HEK293 (cell line): ENCODE measurements at regions not wholly inside any gene's neighbourhood (a gene's known extent, or its start where the extent isn't known, plus 50 kb on each side); places are given as distances from the start of the nearest gene placed in this dataset.

Experiments used
- CTCF ChIA-PET: fragments of 350-600 bp; formaldehyde crosslinking; extraction: SDS; loops from one replicate; lab custom pipeline; 2021; ENCODE audit warnings: antibody characterized with exemption; lab: Yijun Ruan, JAX
- POLR2A ChIA-PET: fragments of 300-600 bp; formaldehyde crosslinking; extraction: SDS; loops from one replicate; lab custom pipeline; 2020; ENCODE audit warnings: antibody characterized with exemption, inconsistent platforms; lab: Yijun Ruan, JAX
- H3K27ac ChIP-seq: fragments of 200-500 bp; sonication (Bioruptor generic); 2 replicates; pipeline ENCODE4 v1.5.1; 2014; ENCODE audit warnings: low read depth, low read length, control low read depth, inconsistent platforms; ENCODE audit errors: extremely low read depth
- H3K36me3 ChIP-seq, 2 experiments: fragments of 200-500 bp in 1 of 2; sonication (Bioruptor generic) in 1 of 2; 1 replicate in 1 of 2; 2 replicates in 1 of 2; pipeline ENCODE4 v1.5.1; 2014 to 2017; ENCODE audit warnings: inconsistent platforms in 2 of 2, low read length in 2 of 2; ENCODE audit not compliant: control insufficient read depth in 2 of 2, insufficient read depth in 1 of 2
- H3K4me1 ChIP-seq: fragments of 200-500 bp; sonication (Bioruptor generic); 2 replicates; pipeline ENCODE4 v1.5.1; 2014; ENCODE audit warnings: mild to moderate bottlenecking, low read length, inconsistent platforms; ENCODE audit not compliant: control insufficient read depth, insufficient read depth
- H3K4me3 ChIP-seq: 2 replicates; pipeline ENCODE4 v1.5.1; 2011; ENCODE audit warnings: low read depth, mild to moderate bottlenecking, control low read depth, low read length, moderate library complexity
- H3K9me3 ChIP-seq: fragments of 200-500 bp; sonication (Bioruptor generic); 2 replicates; pipeline ENCODE4 v1.5.1; 2014; ENCODE audit warnings: low read depth, low read length, inconsistent platforms; ENCODE audit not compliant: control insufficient read depth, insufficient read depth
- CTCF ChIP-seq: fragments of 450-650 bp; formaldehyde crosslinking; IDR thresholded peaks from 2 replicates; pipeline ENCODE4 v1.5.1; 2016; ENCODE audit warnings: missing biosample characterization, missing genetic modification characterization
- KLF10 ChIP-seq: fragments of 450-650 bp; IDR thresholded peaks from 2 replicates; pipeline ENCODE4 v1.5.1; 2018; ENCODE audit warnings: missing biosample characterization, mild to moderate bottlenecking, missing genetic modification characterization
- MYNN ChIP-seq: fragments of 450-650 bp; formaldehyde crosslinking; IDR thresholded peaks from 2 replicates; pipeline ENCODE4 v1.5.1; 2016; ENCODE audit warnings: missing biosample characterization, missing genetic modification characterization, borderline replicate concordance
- PATZ1 ChIP-seq: fragments of 450-650 bp; formaldehyde crosslinking; IDR thresholded peaks from 2 replicates; pipeline ENCODE4 v1.5.1; 2016; ENCODE audit warnings: missing biosample characterization, missing genetic modification characterization
- SP7 ChIP-seq: fragments of 450-650 bp; formaldehyde crosslinking; IDR thresholded peaks from 2 replicates; pipeline ENCODE4 v1.5.1; 2016; ENCODE audit warnings: missing biosample characterization, missing genetic modification characterization
- TSHZ1 ChIP-seq: fragments of 450-650 bp; formaldehyde crosslinking; IDR thresholded peaks from 2 replicates; pipeline ENCODE4 v1.5.1; 2016; ENCODE audit warnings: missing biosample characterization, missing genetic modification characterization, borderline replicate concordance
- ZBTB17 ChIP-seq: fragments of 450-650 bp; formaldehyde crosslinking; IDR thresholded peaks from 2 replicates; pipeline ENCODE4 v1.5.1; 2016; ENCODE audit warnings: missing biosample characterization, missing genetic modification characterization
- ZEB2 ChIP-seq: fragments of 450-650 bp; formaldehyde crosslinking; IDR thresholded peaks from 2 replicates; pipeline ENCODE4 v1.5.1; 2016; ENCODE audit warnings: missing biosample characterization, missing genetic modification characterization
- ZNF221 ChIP-seq: fragments of 450-650 bp; formaldehyde crosslinking; IDR thresholded peaks from 2 replicates; pipeline ENCODE4 v1.5.1; 2017; ENCODE audit warnings: missing biosample characterization, missing genetic modification characterization, borderline replicate concordance
- ZNF324 ChIP-seq: fragments of 450-650 bp; formaldehyde crosslinking; IDR thresholded peaks from 2 replicates; pipeline ENCODE4 v1.5.1; 2016; ENCODE audit warnings: missing biosample characterization, missing genetic modification characterization
- ZNF362 ChIP-seq: fragments of 450-650 bp; formaldehyde crosslinking; IDR thresholded peaks from 2 replicates; pipeline ENCODE4 v1.5.1; 2016; ENCODE audit warnings: missing biosample characterization, missing genetic modification characterization
- ZNF366 ChIP-seq: fragments of 450-650 bp; formaldehyde crosslinking; conservative IDR thresholded peaks from 2 replicates; pipeline ENCODE4 v1.5.1; 2016; ENCODE audit warnings: missing biosample characterization, missing genetic modification characterization
- ZNF416 ChIP-seq: fragments of 450-650 bp; formaldehyde crosslinking; IDR thresholded peaks from 2 replicates; pipeline ENCODE4 v1.5.1; 2016; ENCODE audit warnings: missing biosample characterization, missing genetic modification characterization
- ZNF501 ChIP-seq: fragments of 450-650 bp; formaldehyde crosslinking; IDR thresholded peaks from 2 replicates; pipeline ENCODE4 v1.5.1; 2016; ENCODE audit warnings: missing biosample characterization, missing genetic modification characterization
- ZNF513 ChIP-seq: fragments of 450-650 bp; IDR thresholded peaks from 2 replicates; pipeline ENCODE4 v1.5.1; 2018; ENCODE audit warnings: missing biosample characterization, missing genetic modification characterization
- ZNF596 ChIP-seq: fragments of 450-650 bp; IDR thresholded peaks from 2 replicates; pipeline ENCODE4 v1.5.0; 2018; ENCODE audit warnings: missing biosample characterization, mild to moderate bottlenecking, missing genetic modification characterization, moderate library complexity
- ZNF654 ChIP-seq: fragments of 450-650 bp; formaldehyde crosslinking; IDR thresholded peaks from 2 replicates; pipeline ENCODE4 v1.5.1; 2016; ENCODE audit warnings: low read depth, missing biosample characterization, missing genetic modification characterization
- ZNF660 ChIP-seq: fragments of 450-650 bp; IDR thresholded peaks from 2 replicates; pipeline ENCODE4 v1.5.1; 2018; ENCODE audit warnings: missing biosample characterization, mild to moderate bottlenecking, missing genetic modification characterization
- ZNF664 ChIP-seq: fragments of 450-650 bp; formaldehyde crosslinking; IDR thresholded peaks from 2 replicates; pipeline ENCODE4 v1.5.1; 2016; ENCODE audit warnings: missing biosample characterization, missing genetic modification characterization
- TF ChIP-seq, protein P1 (sequence below): fragments of 450-650 bp; formaldehyde crosslinking; IDR thresholded peaks from 2 replicates; pipeline ENCODE4 v1.5.1; 2016; ENCODE audit warnings: missing biosample characterization, missing genetic modification characterization

GRCh38 chr6:26175428-26176181 lies 88.4 kb downstream of the HFE start:
- POLR2A ChIA-PET: interaction anchor here (0.6 to 1.2 kb wide), 3 partner anchors 13 to 147 kb away, joined by 3 to 5 read pairs (median 3); no protein-coding TSS in a partner anchor
- no peak overlapping the region for H3K27ac ChIP-seq
- TF ChIP-seq ZEB2 (tag by site-specific recombination) (0 out of 2 replicates have a peak, but pooled peaks have one; percentile 20), ZNF221 (no peak), PATZ1 (tag by site-specific recombination) (0 out of 2 replicates have a peak, but pooled peaks have one; percentile 21), ZNF513 (tag by site-specific recombination) (peak; percentile 44; the same call in 1 of the 2 replicates), ZBTB17 (tag by site-specific recombination) (peak; percentile 52), ZNF416 (tag by site-specific recombination) (no peak), SP7 (tag by site-specific recombination) (peak; percentile 32; the same call in 1 of the 2 replicates), ZNF654 (tag by site-specific recombination) (peak; percentile 89), ZNF596 (tag by site-specific recombination) (no peak), CTCF (tag by site-specific recombination) (peak; percentile 39; the same call in 1 of the 2 replicates), ZNF664 (tag by site-specific recombination) (peak; percentile 98), MYNN (tag by site-specific recombination) (peak; percentile 80), ZNF366 (peak; percentile 35; the same call in 1 of the 2 replicates), KLF10 (tag by site-specific recombination) (peak; percentile 44), ZNF660 (tag by site-specific recombination) (peak; percentile 65; the same call in 1 of the 2 replicates), ZNF362 (0 out of 2 replicates have a peak, but pooled peaks have one; percentile 33), ZNF324 (peak; percentile 27; the same call in 1 of the 2 replicates), TSHZ1 (tag by site-specific recombination) (no peak), ZNF501 (tag by site-specific recombination) (no peak)
- TF ChIP-seq, protein P1, sequence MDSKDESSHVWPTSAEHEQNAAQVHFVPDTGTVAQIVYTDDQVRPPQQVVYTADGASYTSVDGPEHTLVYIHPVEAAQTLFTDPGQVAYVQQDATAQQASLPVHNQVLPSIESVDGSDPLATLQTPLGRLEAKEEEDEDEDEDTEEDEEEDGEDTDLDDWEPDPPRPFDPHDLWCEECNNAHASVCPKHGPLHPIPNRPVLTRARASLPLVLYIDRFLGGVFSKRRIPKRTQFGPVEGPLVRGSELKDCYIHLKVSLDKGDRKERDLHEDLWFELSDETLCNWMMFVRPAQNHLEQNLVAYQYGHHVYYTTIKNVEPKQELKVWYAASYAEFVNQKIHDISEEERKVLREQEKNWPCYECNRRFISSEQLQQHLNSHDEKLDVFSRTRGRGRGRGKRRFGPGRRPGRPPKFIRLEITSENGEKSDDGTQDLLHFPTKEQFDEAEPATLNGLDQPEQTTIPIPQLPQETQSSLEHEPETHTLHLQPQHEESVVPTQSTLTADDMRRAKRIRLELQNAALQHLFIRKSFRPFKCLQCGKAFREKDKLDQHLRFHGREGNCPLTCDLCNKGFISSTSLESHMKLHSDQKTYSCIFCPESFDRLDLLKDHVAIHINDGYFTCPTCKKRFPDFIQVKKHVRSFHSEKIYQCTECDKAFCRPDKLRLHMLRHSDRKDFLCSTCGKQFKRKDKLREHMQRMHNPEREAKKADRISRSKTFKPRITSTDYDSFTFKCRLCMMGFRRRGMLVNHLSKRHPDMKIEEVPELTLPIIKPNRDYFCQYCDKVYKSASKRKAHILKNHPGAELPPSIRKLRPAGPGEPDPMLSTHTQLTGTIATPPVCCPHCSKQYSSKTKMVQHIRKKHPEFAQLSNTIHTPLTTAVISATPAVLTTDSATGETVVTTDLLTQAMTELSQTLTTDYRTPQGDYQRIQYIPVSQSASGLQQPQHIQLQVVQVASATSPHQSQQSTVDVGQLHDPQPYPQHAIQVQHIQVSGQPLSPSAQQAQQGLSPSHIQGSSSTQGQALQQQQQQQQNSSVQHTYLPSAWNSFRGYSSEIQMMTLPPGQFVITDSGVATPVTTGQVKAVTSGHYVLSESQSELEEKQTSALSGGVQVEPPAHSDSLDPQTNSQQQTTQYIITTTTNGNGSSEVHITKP: peak; percentile 35; the same call in 1 of the 2 replicates
- no peak overlapping the region for H3K4me3 ChIP-seq
- H3K4me1 ChIP-seq: no peaks in the 10 kb centered on the region; the same call in 1 of the 2 replicates
- H3K36me3 ChIP-seq: no peaks in the 10 kb centered on the region
- CTCF ChIA-PET: interaction anchor here (0.6 to 1.9 kb wide), 20 partner anchors 10 to 1119 kb away, joined by 3 to 11 read pairs (median 3); partner anchors contain the start of gene ABT1
- H3K9me3 ChIP-seq: no peaks in the 10 kb centered on the region
